ENCODE measurements at regions not wholly inside any gene's neighbourhood (a gene's known extent, or its start where the extent isn't known, plus 50 kb on each side); places are given as distances from the start of the nearest gene placed in this dataset.

- no peak for DNase-seq
- Histone ChIP-seq H3K4me3 (ENCODE audit: insufficient read depth, low read depth, low read length) (no peak overlapping the region), H3K36me3 (replicated peaks; ENCODE audit: control insufficient read depth, insufficient read depth, low read length) (no peaks in the 10 kb centered on the region), H3K27me3 (ENCODE audit: control insufficient read depth, insufficient read depth, low read length) (no peaks in the 10 kb centered on the region)
Measured at GRCh38 chr5:153318556-153318955, 171.9 kb upstream of the GRIA1 start.

GRCh38 chr5:153321478-153321877, 169.0 kb upstream of the GRIA1 start:
- Histone ChIP-seq H3K36me3 (replicated peaks; ENCODE audit: control insufficient read depth, insufficient read depth, low read length) (no peaks in the 10 kb centered on the region), H3K4me3 (ENCODE audit: insufficient read depth, low read depth, low read length) (no peak overlapping the region), H3K27me3 (ENCODE audit: control insufficient read depth, insufficient read depth, low read length) (no peaks in the 10 kb centered on the region)
- DNase-seq = no peak

- Histone ChIP-seq H3K27me3 (ENCODE audit: control insufficient read depth, insufficient read depth, low read length) (no peaks in the 10 kb centered on the region), H3K4me3 (ENCODE audit: insufficient read depth, low read depth, low read length) (no peak overlapping the region), H3K36me3 (replicated peaks; ENCODE audit: control insufficient read depth, insufficient read depth, low read length) (no peaks in the 10 kb centered on the region)
- no peak for DNase-seq
Measured at GRCh38 chr5:153340139-153340538, 150.3 kb upstream of the GRIA1 start.

GRCh38 chr5:153340738-153341137, 149.7 kb upstream of the GRIA1 start:
- DNase-seq = no peak

DNA sequence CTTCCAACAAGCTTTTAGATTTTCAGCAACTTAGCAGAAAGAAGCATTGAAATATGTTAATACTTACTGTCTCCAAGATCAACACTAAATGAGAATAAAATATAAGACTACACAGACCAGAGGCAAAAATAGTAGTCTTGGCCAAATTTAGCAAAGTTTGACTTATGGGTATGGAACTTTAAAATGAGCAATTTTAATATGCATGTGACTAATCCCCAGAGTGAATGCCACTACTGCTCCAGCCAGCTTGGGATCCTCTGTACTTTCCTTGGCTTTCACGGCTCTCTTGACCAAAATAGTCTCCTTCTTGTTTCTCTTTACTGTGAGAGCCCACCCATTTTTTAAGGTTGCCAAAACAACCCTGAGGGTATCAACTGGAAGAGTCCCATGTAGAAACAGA, 148.0 kb upstream of the GRIA1 start:
- no peak for DNase-seq
- H3K36me3 ChIP-seq (replicated peaks; ENCODE audit: control insufficient read depth, insufficient read depth, low read length) = no peaks in the 10 kb centered on the region
- no peak overlapping the region for H3K4me3 ChIP-seq (ENCODE audit: insufficient read depth, low read depth, low read length)
- no peaks in the 10 kb centered on the region for H3K27me3 ChIP-seq (ENCODE audit: control insufficient read depth, insufficient read depth, low read length)

More at GRCh38 chr5:153340738-153341137, 149.7 kb upstream of the GRIA1 start:
- Histone ChIP-seq H3K36me3 (replicated peaks; ENCODE audit: control insufficient read depth, insufficient read depth, low read length) (no peaks in the 10 kb centered on the region), H3K27me3 (ENCODE audit: control insufficient read depth, insufficient read depth, low read length) (no peaks in the 10 kb centered on the region), H3K4me3 (ENCODE audit: insufficient read depth, low read depth, low read length) (no peak overlapping the region)

GRCh38 chr5:153347611-153348010, 142.9 kb upstream of the GRIA1 start:
- Histone ChIP-seq H3K4me3 (ENCODE audit: insufficient read depth, low read depth, low read length) (no peak overlapping the region), H3K27me3 (ENCODE audit: control insufficient read depth, insufficient read depth, low read length) (peaks cover 14% of the 10 kb centered on the region), H3K36me3 (replicated peaks; ENCODE audit: control insufficient read depth, insufficient read depth, low read length) (no peaks in the 10 kb centered on the region)
- no peak for DNase-seq

- Histone ChIP-seq H3K36me3 (replicated peaks; ENCODE audit: control insufficient read depth, insufficient read depth, low read length) (no peaks in the 10 kb centered on the region), H3K4me3 (ENCODE audit: insufficient read depth, low read depth, low read length) (no peak overlapping the region), H3K27me3 (ENCODE audit: control insufficient read depth, insufficient read depth, low read length) (peaks cover 14% of the 10 kb centered on the region)
- DNase-seq = peak; percentile 13
Measured at GRCh38 chr5:153350175-153350883, 140.1 kb upstream of the GRIA1 start.

DNA sequence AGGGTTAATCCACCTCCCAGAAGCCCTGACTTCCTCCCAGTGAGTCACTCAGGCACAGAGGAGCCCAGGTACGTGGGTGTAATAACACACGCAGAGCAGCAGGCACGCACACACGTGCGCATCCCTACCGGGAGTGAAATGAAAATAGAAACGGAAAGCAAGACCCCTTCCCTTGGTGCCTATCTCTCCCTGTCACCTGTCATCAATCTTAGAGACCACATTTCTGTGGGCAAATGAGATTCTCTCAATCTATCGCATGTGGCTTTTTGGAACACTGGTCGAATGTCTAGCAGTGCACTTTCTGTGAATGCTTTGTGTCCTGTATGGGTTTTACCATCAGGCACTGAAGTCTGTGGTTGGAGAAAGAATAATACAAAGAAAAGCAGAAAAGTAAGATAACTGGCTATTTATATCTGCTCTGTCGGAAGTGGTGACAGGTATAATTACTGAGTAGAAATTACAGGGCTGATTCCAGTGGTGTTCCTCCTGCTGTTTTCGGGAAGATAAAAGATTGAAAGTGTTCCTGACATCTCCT, 137.7 kb upstream of the GRIA1 start:
- H3K27me3 ChIP-seq (ENCODE audit: control insufficient read depth, insufficient read depth, low read length) = peaks cover 14% of the 10 kb centered on the region
- DNase-seq = no peak
- no peak overlapping the region for H3K4me3 ChIP-seq (ENCODE audit: insufficient read depth, low read depth, low read length)
- no peaks in the 10 kb centered on the region for H3K36me3 ChIP-seq (replicated peaks; ENCODE audit: control insufficient read depth, insufficient read depth, low read length)

DNA sequence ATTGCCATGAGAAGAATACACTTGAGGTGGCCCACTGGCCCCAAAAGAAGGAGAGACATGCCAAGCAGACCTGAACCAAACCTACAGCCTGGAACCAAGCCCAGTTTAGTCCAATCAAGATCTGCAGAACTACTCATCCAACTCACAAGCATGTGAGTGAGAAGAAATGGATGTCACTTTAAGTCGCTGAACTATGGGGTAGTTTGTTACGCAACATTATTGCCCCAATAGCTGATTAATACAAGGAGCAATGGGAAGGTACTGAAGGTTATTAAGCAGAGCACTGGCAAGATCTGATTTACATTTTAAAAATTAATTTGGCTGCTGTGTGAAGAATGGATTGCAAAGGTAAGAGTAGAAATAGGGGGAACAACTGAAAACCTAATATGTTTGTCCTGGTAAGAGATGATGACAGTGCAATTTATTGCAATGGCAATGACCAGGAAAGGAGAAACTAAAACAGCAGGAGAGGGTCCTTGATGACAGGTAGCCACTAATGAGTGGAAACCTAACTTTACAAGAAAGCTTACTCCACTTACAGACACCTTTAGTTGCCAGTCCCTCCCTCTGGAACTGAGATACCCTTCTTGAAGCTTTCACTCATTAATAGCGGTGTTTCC, 132.9 kb upstream of the GRIA1 start:
- no peak for DNase-seq
- Histone ChIP-seq H3K4me3 (ENCODE audit: insufficient read depth, low read depth, low read length) (no peak overlapping the region), H3K27me3 (ENCODE audit: control insufficient read depth, insufficient read depth, low read length) (no peaks in the 10 kb centered on the region), H3K36me3 (replicated peaks; ENCODE audit: control insufficient read depth, insufficient read depth, low read length) (no peaks in the 10 kb centered on the region)

- H3K36me3 ChIP-seq (replicated peaks; ENCODE audit: control insufficient read depth, insufficient read depth, low read length) = no peaks in the 10 kb centered on the region
- no peak for DNase-seq
- no peaks in the 10 kb centered on the region for H3K27me3 ChIP-seq (ENCODE audit: control insufficient read depth, insufficient read depth, low read length)
- H3K4me3 ChIP-seq (ENCODE audit: insufficient read depth, low read depth, low read length) = no peak overlapping the region
Measured at GRCh38 chr5:153358315-153358976, 132.0 kb upstream of the GRIA1 start.

- Histone ChIP-seq H3K4me3 (ENCODE audit: insufficient read depth, low read depth, low read length) (no peak overlapping the region), H3K36me3 (replicated peaks; ENCODE audit: control insufficient read depth, insufficient read depth, low read length) (no peaks in the 10 kb centered on the region), H3K27me3 (ENCODE audit: control insufficient read depth, insufficient read depth, low read length) (no peaks in the 10 kb centered on the region)
- DNase-seq = no peak
Measured at GRCh38 chr5:153360860-153361259, 129.6 kb upstream of the GRIA1 start.

DNA sequence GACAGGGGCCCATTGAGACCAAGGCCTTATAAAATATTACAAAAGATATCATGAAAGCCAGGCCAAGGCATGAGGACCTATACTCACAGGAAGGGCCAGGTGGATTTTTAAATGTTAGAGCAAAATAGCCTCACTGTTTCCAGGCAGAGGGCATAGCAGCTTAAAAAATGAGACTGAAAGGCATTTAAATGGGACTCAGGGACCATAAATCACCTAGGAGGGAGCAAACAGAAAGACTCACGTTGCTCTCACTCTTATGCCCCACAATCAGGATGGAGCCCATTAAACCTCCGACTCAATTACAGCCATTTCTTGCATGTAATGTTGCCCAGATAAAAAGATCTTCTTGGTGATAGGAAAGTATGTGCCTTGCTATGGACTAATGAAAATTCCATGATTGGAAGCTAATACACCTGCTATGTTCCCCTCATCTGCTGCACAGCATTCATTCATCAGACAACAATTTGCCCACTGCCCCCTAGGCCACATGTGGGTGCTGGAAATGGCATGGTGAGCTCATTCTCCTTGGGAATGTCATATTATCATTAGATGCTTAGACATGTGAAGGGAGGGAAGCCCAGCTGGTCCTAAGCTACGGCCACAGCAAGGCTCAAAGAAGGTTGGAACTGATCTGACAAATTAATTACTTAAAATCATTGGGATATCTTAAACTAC, 128.6 kb upstream of the GRIA1 start:
- no peaks in the 10 kb centered on the region for H3K36me3 ChIP-seq (replicated peaks; ENCODE audit: control insufficient read depth, insufficient read depth, low read length)

DNA sequence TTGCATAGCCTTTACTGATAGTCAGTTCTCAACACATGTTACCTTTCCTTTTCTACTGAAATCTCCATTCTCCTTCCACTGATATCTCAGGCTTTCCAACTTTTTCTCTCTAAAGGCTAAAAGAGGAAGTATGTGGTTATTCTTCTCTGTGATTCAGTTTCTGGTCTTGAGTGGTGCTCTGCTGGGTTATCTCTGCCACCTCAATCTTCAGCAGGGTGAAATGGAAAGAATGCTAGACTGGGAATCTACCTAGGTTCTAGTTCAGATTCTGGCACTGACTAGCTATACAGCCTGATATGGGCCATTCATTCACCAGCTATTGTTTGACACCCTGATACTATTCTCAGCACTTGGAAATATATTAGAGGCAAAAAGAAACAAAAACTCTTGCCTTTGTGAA, 124.9 kb upstream of the GRIA1 start:
- Histone ChIP-seq H3K36me3 (replicated peaks; ENCODE audit: control insufficient read depth, insufficient read depth, low read length) (no peaks in the 10 kb centered on the region), H3K27me3 (ENCODE audit: control insufficient read depth, insufficient read depth, low read length) (no peaks in the 10 kb centered on the region), H3K4me3 (ENCODE audit: insufficient read depth, low read depth, low read length) (no peak overlapping the region)
- DNase-seq = no peak

More for the DNA sequence above, 128.6 kb upstream of the GRIA1 start:
- DNase-seq = no peak
- no peak overlapping the region for H3K4me3 ChIP-seq (ENCODE audit: insufficient read depth, low read depth, low read length)
- no peaks in the 10 kb centered on the region for H3K27me3 ChIP-seq (ENCODE audit: control insufficient read depth, insufficient read depth, low read length)

- no peak for DNase-seq
- no peak overlapping the region for H3K4me3 ChIP-seq (ENCODE audit: insufficient read depth, low read depth, low read length)
- no peaks in the 10 kb centered on the region for H3K36me3 ChIP-seq (replicated peaks; ENCODE audit: control insufficient read depth, insufficient read depth, low read length)
- H3K27me3 ChIP-seq (ENCODE audit: control insufficient read depth, insufficient read depth, low read length) = no peaks in the 10 kb centered on the region
Measured at GRCh38 chr5:153367466-153367865, 123.0 kb upstream of the GRIA1 start.

Measured in H7 (cell line).